GM13977 (cell line): ENCODE measurements at regions not wholly inside any gene's neighbourhood (a gene's known extent, or its start where the extent isn't known, plus 50 kb on each side); places are given as distances from the start of the nearest gene placed in this dataset.
"Not testable (repeated sequence)": the region's sequence is repeated elsewhere in the genome, so short reads cannot be mapped to it uniquely, and the experiment has no call there.

ENCODE experiments used
- DNase-seq: peaks from one replicate; pipeline ENCODE4 v3.0.0; 2012; ENCODE audit warnings: low spot score
- CTCF ChIP-seq: IDR thresholded peaks from 2 replicates; pipeline ENCODE4 v1.5.1; 2012; ENCODE audit warnings: mild to moderate bottlenecking, control low read depth; ENCODE audit not compliant: insufficient read depth; ENCODE audit errors: extremely low read depth, missing control alignments
- in situ Hi-C: fragments of 300-500 bp; cut with MboI; formaldehyde crosslinking; loops from one replicate; pipeline ENCODE4 v1.12.0; 2022; ENCODE audit warnings: low sequenced_read_pairs, low pct_unique_long_range_greater_than_20kb, mixed read lengths, inconsistent platforms; ENCODE audit not compliant: unreplicated experiment

GRCh38 chr10:3636356-3637181, 148.4 kb downstream of the KLF6 start:
- TF ChIP-seq CTCF, result no peak
- in situ Hi-C loops, result no loop called here
- DNase-seq, result no peak

GRCh38 chr10:3635697-3636096, 149.3 kb downstream of the KLF6 start:
- in situ Hi-C loops, result no loop called here
- no peak for TF ChIP-seq CTCF
- no peak for DNase-seq

- in situ Hi-C loops, result no loop called here
- no peak for DNase-seq
- TF ChIP-seq CTCF, result no peak
Measured at GRCh38 chr10:3635211-3635671, 149.8 kb downstream of the KLF6 start.

- in situ Hi-C loops, DNase-seq: not testable (repeated sequence)
Measured at GRCh38 chr10:3634646-3635045, 150.4 kb downstream of the KLF6 start.

- no peak for TF ChIP-seq CTCF
- in situ Hi-C loops, result no loop called here
- no peak for DNase-seq
Measured at GRCh38 chr10:3631701-3632330, 153.2 kb downstream of the KLF6 start.

GRCh38 chr10:3631291-3631690, 153.7 kb downstream of the KLF6 start:
- no peak for TF ChIP-seq CTCF
- in situ Hi-C loops, result no loop called here
- no peak for DNase-seq
